Caco-2 (cell line): ENCODE measurements at regions not wholly inside any gene's neighbourhood (a gene's known extent, or its start where the extent isn't known, plus 50 kb on each side); places are given as distances from the start of the nearest gene placed in this dataset.

Experiments used
- BruUV-seq: library from RNA; stranded (reverse); fragments of 400-500 nt; replicated peaks from 2 replicates; lab custom pipeline; 2021; lab: Mats Ljungman, UMichigan
- CTCF ChIA-PET: fragments of 300-600 bp; sonication (Branson Sonifier 250); formaldehyde crosslinking; loops from one replicate; lab custom pipeline; 2022; ENCODE audit warnings: antibody characterized with exemption; lab: Charles Lee
- POLR2A ChIA-PET: fragments of 300-600 bp; sonication (Branson Sonifier 250); formaldehyde crosslinking; loops from one replicate; lab custom pipeline; 2022; ENCODE audit warnings: antibody characterized with exemption; lab: Charles Lee
- DNase-seq, 2 experiments: peaks; one replicate each; pipeline versions ENCODE4 v3.0.0 to v3.0.0-alpha.2; 2020 to 2022
- H3K27me3 ChIP-seq: replicated peaks from 2 replicates; pipeline ENCODE4 v1.6.0; 2011; ENCODE audit warnings: low read length; ENCODE audit not compliant: control insufficient read depth, insufficient read depth
- H3K36me3 ChIP-seq: 2 replicates; pipeline ENCODE4 v1.5.1; 2011; ENCODE audit warnings: low read length; ENCODE audit not compliant: control insufficient read depth, insufficient read depth
- H3K4me1 ChIP-seq: fragments of 250-450 bp; sonication (Bioruptor Pico); 2 replicates; pipeline ENCODE4 v1.5.1; 2020; ENCODE audit warnings: mild to moderate bottlenecking
- H3K4me3 ChIP-seq: 2 replicates; pipeline ENCODE4 v1.5.1; 2011; ENCODE audit warnings: low read depth, mild to moderate bottlenecking, control low read depth, low read length
- H3K9me3 ChIP-seq: fragments of 250-450 bp; sonication (Bioruptor Pico); 2 replicates; pipeline ENCODE4 v1.5.1; 2020; ENCODE audit warnings: mild to moderate bottlenecking, moderate library complexity
- H3K27ac Mint-ChIP-seq: one replicate; pipeline ENCODE4 v1.8.0; 2022; ENCODE audit warnings: mixed read lengths; ENCODE audit not compliant: unreplicated experiment
- H3K27me3 Mint-ChIP-seq: one replicate; pipeline ENCODE4 v1.8.0; 2022; ENCODE audit warnings: mixed read lengths; ENCODE audit not compliant: insufficient read depth, unreplicated experiment
- H3K36me3 Mint-ChIP-seq: one replicate; pipeline ENCODE4 v1.8.0; 2022; ENCODE audit warnings: mild to moderate bottlenecking, mixed read lengths; ENCODE audit not compliant: insufficient read depth, unreplicated experiment
- H3K4me1 Mint-ChIP-seq: one replicate; pipeline ENCODE4 v1.8.0; 2022; ENCODE audit warnings: low read depth, mixed read lengths; ENCODE audit not compliant: unreplicated experiment
- H3K4me3 Mint-ChIP-seq: one replicate; pipeline ENCODE4 v1.8.0; 2022; ENCODE audit warnings: mild to moderate bottlenecking, moderate library complexity, mixed read lengths; ENCODE audit not compliant: unreplicated experiment
- H3K9me3 Mint-ChIP-seq: one replicate; pipeline ENCODE4 v1.8.0; 2022; ENCODE audit warnings: mixed read lengths; ENCODE audit not compliant: unreplicated experiment
- intact Hi-C: fragments of 100-400 bp; cut with micrococcal nuclease; formaldehyde crosslinking; loops from one replicate; pipeline ENCODE4 v1.10.0; 2022; ENCODE audit not compliant: unreplicated experiment
- TF ChIP-seq, protein P1 (sequence below), 2 experiments: fragments of 200-600 bp in 1 of 2; IDR thresholded peaks; 1 replicate in 1 of 2; 2 replicates in 1 of 2; pipeline versions ENCODE4 v1.5.1 to v1.8.0; 2011 to 2022; ENCODE audit warnings: antibody characterized with exemption in 1 of 2, control low read depth in 1 of 2, inconsistent platforms in 1 of 2, low read depth in 1 of 2, low read length in 1 of 2, mild to moderate bottlenecking in 1 of 2, moderate library complexity in 1 of 2; ENCODE audit not compliant: insufficient read depth in 1 of 2, severe bottlenecking in 1 of 2, unreplicated experiment in 1 of 2

DNA sequence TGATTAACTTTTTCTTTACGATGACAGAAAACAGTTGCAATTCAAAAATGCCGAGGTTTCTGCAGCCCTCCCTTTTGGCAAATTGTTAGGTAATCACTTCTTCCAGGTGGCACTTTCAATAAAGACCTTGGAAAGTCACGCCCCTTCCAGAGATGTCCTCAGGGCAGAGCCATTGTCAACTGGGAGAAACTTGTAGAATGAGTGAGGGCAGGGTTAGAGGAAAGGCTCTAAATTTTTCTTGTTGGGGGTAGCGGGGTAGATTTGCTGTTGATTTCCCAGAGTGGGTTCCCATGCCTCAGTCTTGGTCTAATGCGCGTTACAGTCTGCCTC lies 421.1 kb downstream of the FGF9 start:
- H3K4me3 ChIP-seq, result no peak overlapping the region
- DNase-seq, result no peak
- ChIA-PET POLR2A (no interaction called here), CTCF (no interaction called here)
- H3K9me3 Mint-ChIP-seq, result no peaks in the 10 kb centered on the region
- no peaks in the 10 kb centered on the region for H3K4me1 ChIP-seq
- peaks cover 4% of the 10 kb centered on the region; the same call in 1 of the 2 replicates for H3K9me3 ChIP-seq
- H3K27me3 Mint-ChIP-seq, result no peaks in the 10 kb centered on the region
- no peaks in the 10 kb centered on the region for H3K27me3 ChIP-seq
- intact Hi-C loops, result no loop called here
- no peaks in the 10 kb centered on the region for H3K4me1 Mint-ChIP-seq
- TF ChIP-seq, protein P1, sequence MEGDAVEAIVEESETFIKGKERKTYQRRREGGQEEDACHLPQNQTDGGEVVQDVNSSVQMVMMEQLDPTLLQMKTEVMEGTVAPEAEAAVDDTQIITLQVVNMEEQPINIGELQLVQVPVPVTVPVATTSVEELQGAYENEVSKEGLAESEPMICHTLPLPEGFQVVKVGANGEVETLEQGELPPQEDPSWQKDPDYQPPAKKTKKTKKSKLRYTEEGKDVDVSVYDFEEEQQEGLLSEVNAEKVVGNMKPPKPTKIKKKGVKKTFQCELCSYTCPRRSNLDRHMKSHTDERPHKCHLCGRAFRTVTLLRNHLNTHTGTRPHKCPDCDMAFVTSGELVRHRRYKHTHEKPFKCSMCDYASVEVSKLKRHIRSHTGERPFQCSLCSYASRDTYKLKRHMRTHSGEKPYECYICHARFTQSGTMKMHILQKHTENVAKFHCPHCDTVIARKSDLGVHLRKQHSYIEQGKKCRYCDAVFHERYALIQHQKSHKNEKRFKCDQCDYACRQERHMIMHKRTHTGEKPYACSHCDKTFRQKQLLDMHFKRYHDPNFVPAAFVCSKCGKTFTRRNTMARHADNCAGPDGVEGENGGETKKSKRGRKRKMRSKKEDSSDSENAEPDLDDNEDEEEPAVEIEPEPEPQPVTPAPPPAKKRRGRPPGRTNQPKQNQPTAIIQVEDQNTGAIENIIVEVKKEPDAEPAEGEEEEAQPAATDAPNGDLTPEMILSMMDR (IDR thresholded peaks at IDR 0.05; ENCODE audit: insufficient read depth in 1 of 2, low read depth in 1 of 2, low read length in 1 of 2, severe bottlenecking in 1 of 2, unreplicated experiment in 1 of 2), result no peak
- BruUV-seq, result no TSS peak
- H3K36me3 ChIP-seq, result no peaks in the 10 kb centered on the region
- no peak overlapping the region for H3K4me3 Mint-ChIP-seq
- no peak overlapping the region for H3K27ac Mint-ChIP-seq
- H3K36me3 Mint-ChIP-seq, result no peaks in the 10 kb centered on the region

DNA sequence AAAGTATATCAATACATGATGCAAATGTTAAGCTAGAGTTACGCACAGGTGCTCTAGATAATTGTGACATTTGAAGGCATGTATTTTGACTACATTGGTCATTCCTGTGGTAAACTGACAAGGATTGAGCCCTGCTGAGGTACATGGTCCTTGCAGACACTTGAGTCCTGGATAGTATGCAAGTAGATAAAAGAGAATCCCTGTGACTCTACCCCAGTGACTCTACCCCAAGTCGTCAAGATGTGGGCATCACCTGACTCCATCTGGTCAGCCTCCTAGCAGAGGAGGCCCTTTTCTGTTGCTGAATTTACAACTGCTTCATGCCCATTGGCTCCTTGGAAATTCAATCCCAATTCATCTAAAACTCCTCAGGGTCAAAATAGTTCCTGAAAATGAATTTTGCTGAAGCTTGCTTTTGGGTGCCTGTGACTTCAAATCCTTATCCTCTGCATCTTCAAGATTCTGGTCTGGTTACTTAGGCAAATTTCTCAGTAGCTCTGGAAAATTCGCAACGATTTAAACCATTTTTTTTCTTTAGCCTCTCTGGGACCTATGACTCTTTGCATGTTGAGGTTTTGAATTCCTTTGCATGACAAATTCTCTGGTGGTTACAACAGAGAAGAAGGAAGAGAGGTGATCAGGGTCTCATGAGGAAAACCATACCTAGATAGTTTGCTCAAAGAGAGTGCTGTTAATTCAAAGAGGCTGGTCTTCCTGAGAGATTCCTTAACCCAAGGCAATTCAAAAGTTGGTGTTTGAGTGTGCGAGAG lies 422.1 kb downstream of the FGF9 start:
- BruUV-seq, result no TSS peak

DNA sequence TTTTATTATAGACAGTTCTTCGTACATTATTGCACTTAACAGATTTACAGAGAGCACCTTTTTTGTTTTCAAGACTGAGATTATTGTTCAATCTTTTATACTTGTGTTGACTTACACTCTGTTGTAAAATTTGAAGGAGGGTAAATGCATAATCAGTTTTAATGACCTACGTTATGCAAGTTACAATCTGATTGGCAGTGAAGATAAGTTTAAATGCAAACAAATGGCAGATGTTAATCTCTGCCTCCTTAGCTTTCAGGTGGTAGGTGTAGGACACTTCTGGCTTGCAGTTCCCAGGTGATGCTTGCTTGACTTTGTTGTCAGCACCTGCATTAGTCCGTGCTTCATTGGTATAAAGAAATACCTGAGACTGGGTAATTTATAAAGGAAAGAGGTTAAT lies 424.9 kb downstream of the FGF9 start:
- Histone ChIP-seq H3K27me3 (no peaks in the 10 kb centered on the region), H3K4me1 (no peaks in the 10 kb centered on the region), H3K4me3 (no peak overlapping the region), H3K9me3 (no peaks in the 10 kb centered on the region), H3K36me3 (no peaks in the 10 kb centered on the region)
- TF ChIP-seq, protein P1 (IDR thresholded peaks at IDR 0.05; ENCODE audit: insufficient read depth in 1 of 2, low read depth in 1 of 2, low read length in 1 of 2, severe bottlenecking in 1 of 2, unreplicated experiment in 1 of 2), result no peak
- H3K27me3 Mint-ChIP-seq, result no peaks in the 10 kb centered on the region
- CTCF ChIA-PET, result no interaction called here
- H3K36me3 Mint-ChIP-seq, result no peaks in the 10 kb centered on the region
- no peak for DNase-seq
- no peaks in the 10 kb centered on the region for H3K9me3 Mint-ChIP-seq
- BruUV-seq, result no TSS peak
- POLR2A ChIA-PET, result no interaction called here
- intact Hi-C loops, result no loop called here
- H3K27ac Mint-ChIP-seq, result no peak overlapping the region
- H3K4me1 Mint-ChIP-seq, result no peaks in the 10 kb centered on the region
- no peak overlapping the region for H3K4me3 Mint-ChIP-seq

More for the DNA sequence above, 422.1 kb downstream of the FGF9 start:
- Mint-ChIP-seq H3K9me3 (no peaks in the 10 kb centered on the region), H3K4me1 (no peaks in the 10 kb centered on the region), H3K27ac (no peak overlapping the region), H3K36me3 (no peaks in the 10 kb centered on the region), H3K4me3 (no peak overlapping the region), H3K27me3 (no peaks in the 10 kb centered on the region)
- Histone ChIP-seq H3K4me3 (no peak overlapping the region), H3K9me3 (peaks cover 4% of the 10 kb centered on the region; the same call in 1 of the 2 replicates), H3K27me3 (no peaks in the 10 kb centered on the region), H3K36me3 (no peaks in the 10 kb centered on the region), H3K4me1 (no peaks in the 10 kb centered on the region)
- POLR2A ChIA-PET, result no interaction called here
- DNase-seq, result no peak
- intact Hi-C loops, result no loop called here
- TF ChIP-seq, protein P1 (IDR thresholded peaks at IDR 0.05; ENCODE audit: insufficient read depth in 1 of 2, low read depth in 1 of 2, low read length in 1 of 2, severe bottlenecking in 1 of 2, unreplicated experiment in 1 of 2), result no peak
- CTCF ChIA-PET, result no interaction called here
